GM19468 (cell line): ENCODE measurements at regions not wholly inside any gene's neighbourhood (a gene's known extent, or its start where the extent isn't known, plus 50 kb on each side); places are given as distances from the start of the nearest gene placed in this dataset.
"Not testable (repeated sequence)": the region's sequence is repeated elsewhere in the genome, so short reads cannot be mapped to it uniquely, and the experiment has no call there.

Experiments used
- ATAC-seq: cut with Tn5 transposase; IDR thresholded peaks from one replicate; pipeline ENCODE4 v1.9.1; 2021; ENCODE audit warnings: mild to moderate bottlenecking, moderate library complexity, moderate number of reproducible peaks; ENCODE audit not compliant: unreplicated experiment; ENCODE audit errors: extremely low read depth

GRCh38 chr4:189809241-189809735 is 131.4 kb upstream of the FRG1 start:
- no peak for ATAC-seq

- ATAC-seq: no peak
Observed at GRCh38 chr4:189809839-189810238, 130.8 kb upstream of the FRG1 start.

GRCh38 chr4:189810318-189811181 is 130.1 kb upstream of the FRG1 start:
- ATAC-seq: not testable (repeated sequence)

GRCh38 chr4:189815404-189816192 is 125.1 kb upstream of the FRG1 start:
- no peak for ATAC-seq

GRCh38 chr4:189822326-189822725 is 118.3 kb upstream of the FRG1 start:
- ATAC-seq: no peak

GRCh38 chr4:189823591-189823990 is 117.1 kb upstream of the FRG1 start:
- ATAC-seq: no peak

GRCh38 chr4:189825466-189825865 is 115.2 kb upstream of the FRG1 start:
- ATAC-seq: no peak

- no peak for ATAC-seq
Observed at GRCh38 chr4:189826657-189827056, 114.0 kb upstream of the FRG1 start.

GRCh38 chr4:189828081-189828697 is 112.5 kb upstream of the FRG1 start:
- no peak for ATAC-seq

GRCh38 chr4:189832528-189832927 is 108.1 kb upstream of the FRG1 start:
- ATAC-seq: no peak

- no peak for ATAC-seq
Observed at GRCh38 chr4:189834616-189835015, 106.1 kb upstream of the FRG1 start.

GRCh38 chr4:189835505-189835904 is 105.2 kb upstream of the FRG1 start:
- ATAC-seq: no peak

GRCh38 chr4:189837471-189837870 is 103.2 kb upstream of the FRG1 start:
- ATAC-seq: no peak

GRCh38 chr4:189838821-189839497 is 101.7 kb upstream of the FRG1 start:
- ATAC-seq: no peak

GRCh38 chr4:189840356-189840755 is 100.3 kb upstream of the FRG1 start:
- ATAC-seq: no peak

GRCh38 chr4:189843413-189844009 is 97.2 kb upstream of the FRG1 start:
- no peak for ATAC-seq

- ATAC-seq: no peak
Observed at GRCh38 chr4:189845145-189845846, 95.4 kb upstream of the FRG1 start.

GRCh38 chr4:189846094-189846493 is 94.6 kb upstream of the FRG1 start:
- not testable (repeated sequence) for ATAC-seq

GRCh38 chr4:189846608-189847007 is 94.1 kb upstream of the FRG1 start:
- not testable (repeated sequence) for ATAC-seq
